ENCODE measurements at regions not wholly inside any gene's neighbourhood (a gene's known extent, or its start where the extent isn't known, plus 50 kb on each side); places are given as distances from the start of the nearest gene placed in this dataset.

DNA sequence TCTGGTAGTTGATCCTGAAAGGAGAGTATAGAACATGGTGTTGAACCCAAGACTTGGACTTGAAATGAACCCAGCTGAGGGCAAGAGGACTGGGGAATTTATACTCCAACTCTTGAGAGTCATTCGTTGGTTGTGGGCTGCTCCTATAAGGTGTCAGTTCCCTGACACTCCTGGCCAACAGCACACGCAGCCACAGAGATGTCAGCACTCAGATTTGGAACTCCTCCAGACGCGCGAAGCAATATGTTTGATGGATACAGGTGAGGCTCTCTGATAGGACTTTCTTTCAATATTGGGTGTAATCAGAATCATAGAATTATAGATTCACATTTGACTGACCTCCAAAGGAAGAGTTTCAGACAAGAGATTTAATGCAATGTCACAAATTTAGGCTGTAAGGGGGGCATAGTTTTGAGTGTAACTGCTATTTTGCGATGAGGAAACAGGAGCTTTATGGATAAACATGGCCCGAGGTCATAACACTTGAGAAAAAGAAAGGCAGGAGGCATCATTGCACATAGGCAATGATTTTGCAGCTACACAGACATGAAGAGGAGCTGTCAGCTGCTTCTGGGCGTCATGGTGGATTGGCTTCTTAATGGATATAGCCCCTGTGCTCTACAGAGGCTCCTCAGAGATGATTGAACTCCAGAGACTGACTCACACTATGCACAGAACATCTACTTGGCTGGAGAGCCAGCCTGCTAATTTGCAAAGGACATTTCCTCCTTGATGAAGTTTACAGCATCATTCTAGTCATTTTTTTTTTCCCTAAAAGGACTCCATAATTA lies 569.2 kb upstream of the RGMA start:
- no peak for DNase-seq (ENCODE audit: low spot score)

- DNase-seq (ENCODE audit: low spot score): no peak
These were observed 567.0 kb upstream of the RGMA start for GRCh38 chr15:93656041-93656440.

- no peak for DNase-seq (ENCODE audit: low spot score)
These were observed 560.8 kb upstream of the RGMA start for GRCh38 chr15:93649691-93650235.

DNA sequence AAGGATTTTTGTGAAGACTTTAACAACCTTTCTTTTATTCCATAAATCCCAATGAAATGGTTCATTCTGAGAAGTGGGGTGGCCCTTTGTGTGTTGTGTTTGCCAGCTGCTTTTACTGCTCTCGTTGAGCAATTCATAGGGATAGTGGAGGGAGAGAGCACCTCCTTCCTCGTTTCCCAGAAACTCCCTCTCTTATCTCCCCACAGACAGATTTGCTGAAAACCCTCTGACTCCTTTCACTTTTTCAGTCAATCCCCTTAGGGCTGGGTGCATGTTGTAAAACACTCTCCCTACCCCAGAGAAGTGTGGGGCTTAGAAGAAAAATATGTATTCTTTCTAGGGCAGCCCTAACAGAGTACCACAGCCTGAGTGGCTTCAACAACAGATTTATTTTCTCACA lies 557.2 kb upstream of the RGMA start:
- no peak for DNase-seq (ENCODE audit: low spot score)

DNA sequence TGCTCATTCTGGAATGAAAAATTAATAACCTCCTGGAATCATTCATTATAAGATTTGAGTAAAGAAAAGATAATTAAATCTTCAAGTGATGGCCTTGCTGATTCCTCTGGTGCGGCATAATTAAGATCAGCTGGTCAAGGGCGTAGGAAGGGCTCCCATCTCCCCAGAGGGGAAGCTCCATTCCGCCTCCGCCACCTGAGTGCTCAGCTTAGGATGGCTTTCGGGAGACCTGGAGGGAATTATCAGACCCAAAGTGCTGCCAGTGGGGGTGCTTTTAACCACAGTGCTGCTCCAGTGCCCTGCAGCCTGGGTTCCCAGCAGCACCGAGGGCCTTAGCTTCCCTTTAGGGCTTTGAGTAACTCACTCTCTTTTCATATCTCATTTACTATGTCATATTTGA lies 556.6 kb upstream of the RGMA start:
- DNase-seq (ENCODE audit: low spot score): no peak

GRCh38 chr15:93644595-93644994 lies 555.6 kb upstream of the RGMA start:
- DNase-seq (ENCODE audit: low spot score): no peak

DNA sequence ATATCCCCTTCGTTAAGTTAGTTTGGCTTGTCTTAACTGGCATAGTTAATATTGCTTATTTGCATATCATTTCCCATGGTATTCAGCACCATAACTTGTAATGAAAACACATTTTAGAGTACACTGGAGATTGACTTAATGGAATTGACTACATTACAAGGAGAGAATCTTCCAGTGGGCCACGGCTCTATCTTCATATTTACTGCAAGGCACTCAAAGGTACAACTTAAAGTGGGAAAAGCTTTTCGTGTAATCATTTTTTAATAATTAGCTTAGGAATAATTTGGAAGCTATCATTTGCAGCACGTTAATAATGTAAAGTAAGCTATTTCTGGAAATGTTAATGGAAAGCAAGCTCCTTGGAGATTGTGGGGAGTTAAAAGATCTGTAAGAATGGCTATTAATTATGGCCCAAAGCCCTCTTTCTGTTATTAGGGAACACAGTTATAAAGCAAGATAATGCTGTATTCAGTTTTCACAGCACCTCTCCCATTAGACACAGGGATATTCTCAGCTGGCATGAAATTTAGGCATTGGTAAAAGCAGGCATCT lies 551.5 kb upstream of the RGMA start:
- no peak for DNase-seq (ENCODE audit: low spot score)

- no peak for DNase-seq (ENCODE audit: low spot score)
These were observed 543.1 kb upstream of the RGMA start for GRCh38 chr15:93631958-93632618.

- no peak for DNase-seq (ENCODE audit: low spot score)
These were observed 530.6 kb upstream of the RGMA start for GRCh38 chr15:93619597-93619996.

DNA sequence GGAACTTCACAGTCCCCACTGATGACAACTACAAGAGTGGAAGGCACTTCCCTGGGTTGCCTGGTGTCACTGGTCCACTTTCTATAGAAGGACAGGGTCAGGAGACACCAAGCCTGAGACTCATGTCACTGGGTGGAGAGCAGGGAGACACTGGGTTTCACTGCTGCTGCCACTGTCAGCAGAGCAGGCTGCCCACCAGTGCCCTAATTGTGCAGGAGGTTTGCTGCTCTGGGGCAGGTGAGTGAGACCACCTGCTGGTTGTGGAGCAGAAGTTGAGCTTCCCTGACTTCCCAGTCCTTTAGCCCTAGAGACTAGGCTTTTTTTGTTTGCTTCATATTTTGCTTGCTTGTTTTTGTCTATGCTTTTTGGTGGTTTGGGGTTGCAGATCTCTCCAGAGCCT lies 528.4 kb upstream of the RGMA start:
- DNase-seq (ENCODE audit: low spot score): no peak

DNA sequence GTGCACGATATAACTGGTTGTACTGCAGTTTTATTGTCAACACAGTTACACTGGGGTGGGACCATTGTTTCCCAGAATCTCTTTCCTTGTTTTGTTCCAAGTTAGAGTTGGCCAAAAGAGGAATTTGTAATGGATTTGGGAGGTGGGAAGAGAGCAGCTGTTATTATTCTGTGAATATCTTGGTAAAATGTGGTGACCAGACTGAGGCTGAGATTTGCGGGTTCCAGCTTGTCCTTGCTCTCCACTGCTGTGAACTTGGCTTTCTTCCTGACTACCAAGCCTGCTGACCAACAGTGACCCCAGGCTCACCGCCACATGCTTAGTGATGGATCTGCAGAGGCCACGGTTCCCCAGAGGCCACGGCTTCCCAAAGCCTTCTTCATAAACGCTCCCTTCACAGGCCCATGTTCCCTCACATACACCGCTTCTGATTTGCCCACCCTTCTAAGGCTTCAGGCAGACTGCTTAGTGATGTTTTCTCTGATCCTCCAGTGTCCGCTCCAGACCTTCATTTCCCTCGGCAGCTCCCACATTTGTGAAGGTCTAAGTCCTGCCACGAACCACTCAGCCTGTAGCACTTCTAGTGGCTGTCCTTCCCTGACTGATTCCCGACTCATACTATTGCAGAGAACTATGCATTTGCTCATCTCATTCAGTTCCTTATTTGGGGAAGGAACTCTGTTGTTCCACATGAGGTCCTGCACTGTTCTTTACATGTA lies 525.5 kb upstream of the RGMA start:
- no peak for DNase-seq (ENCODE audit: low spot score)

DNA sequence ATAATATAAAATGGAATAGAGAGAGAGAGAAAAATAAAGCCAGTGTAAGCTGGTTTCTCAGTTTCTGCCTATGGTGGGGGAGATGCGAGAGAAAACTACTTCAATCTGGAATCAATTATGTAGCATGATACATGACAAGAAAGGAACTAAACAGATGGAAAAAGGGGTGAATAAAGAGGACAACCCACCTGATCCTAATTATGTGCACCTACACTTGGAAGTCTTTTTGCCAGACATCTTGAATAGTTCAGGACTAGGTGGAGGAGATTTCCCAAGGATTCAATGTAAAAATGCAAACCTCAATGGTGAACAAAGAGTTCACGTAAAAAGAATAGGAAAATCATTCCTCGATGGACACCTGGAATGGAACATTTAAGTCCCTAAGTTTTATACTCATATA lies 524.4 kb upstream of the RGMA start:
- DNase-seq (ENCODE audit: low spot score): no peak

DNA sequence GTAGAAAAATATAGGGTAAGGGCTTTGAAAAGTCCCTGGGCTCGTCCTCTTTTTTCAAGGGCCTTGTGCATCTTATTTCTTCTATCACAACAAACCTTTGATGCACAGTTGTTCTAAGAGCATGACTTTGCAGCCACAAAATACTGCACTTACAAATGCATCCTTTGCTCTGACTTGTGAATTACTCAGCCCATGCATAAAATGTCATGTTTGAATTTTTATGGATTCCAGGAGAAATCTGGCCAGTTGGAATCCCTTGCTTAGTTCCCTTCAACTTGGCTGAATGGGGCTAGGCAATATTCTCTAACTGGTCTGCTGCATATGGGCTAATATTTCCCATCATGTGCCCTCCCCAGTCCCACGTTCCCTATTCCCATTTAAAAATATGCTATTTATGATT lies 523.9 kb upstream of the RGMA start:
- no peak for DNase-seq (ENCODE audit: low spot score)

DNA sequence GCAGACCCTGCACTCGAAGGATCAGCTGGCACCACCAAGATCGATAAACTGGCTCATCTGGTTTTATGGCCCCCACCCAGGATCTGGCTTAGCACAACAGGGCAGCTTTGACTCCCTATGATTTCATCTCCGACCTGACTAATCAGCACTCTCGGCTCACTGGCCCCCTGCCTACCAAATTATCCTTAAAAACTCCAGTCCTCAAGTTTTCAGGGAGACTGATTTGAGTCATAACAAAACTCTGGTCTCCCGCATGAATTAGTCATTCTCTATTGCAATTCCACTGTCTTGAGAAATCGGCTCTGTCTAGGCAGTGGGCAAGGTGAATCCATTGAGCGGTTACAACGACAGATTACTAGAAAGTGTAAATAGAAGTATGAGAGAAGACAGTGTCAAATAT lies 521.9 kb upstream of the RGMA start:
- no peak for DNase-seq (ENCODE audit: low spot score)

- no peak for DNase-seq (ENCODE audit: low spot score)
These were observed 519.7 kb upstream of the RGMA start for GRCh38 chr15:93608643-93609148.

DNA sequence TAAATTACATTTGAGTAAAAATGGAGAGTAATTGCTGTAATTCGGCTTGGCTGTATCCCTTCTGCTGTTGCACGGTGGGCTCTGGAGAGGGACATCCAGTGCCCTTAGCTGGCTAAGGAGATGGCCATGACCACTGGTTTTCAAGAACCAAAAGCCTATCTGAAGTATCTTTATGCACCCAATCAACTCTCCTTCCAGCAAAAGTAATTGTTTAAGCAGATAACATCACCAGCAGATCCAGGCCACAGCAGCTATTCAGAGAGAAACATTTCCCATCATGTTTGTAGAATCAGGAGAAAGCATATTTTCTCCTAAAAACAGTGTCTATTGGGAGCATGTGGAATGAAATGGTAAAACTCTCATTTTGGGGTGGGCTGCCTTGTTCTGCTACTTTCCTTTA lies 514.5 kb upstream of the RGMA start:
- no peak for DNase-seq (ENCODE audit: low spot score)

GRCh38 chr15:93587059-93587521 lies 498.1 kb upstream of the RGMA start:
- DNase-seq (ENCODE audit: low spot score): no peak

DNA sequence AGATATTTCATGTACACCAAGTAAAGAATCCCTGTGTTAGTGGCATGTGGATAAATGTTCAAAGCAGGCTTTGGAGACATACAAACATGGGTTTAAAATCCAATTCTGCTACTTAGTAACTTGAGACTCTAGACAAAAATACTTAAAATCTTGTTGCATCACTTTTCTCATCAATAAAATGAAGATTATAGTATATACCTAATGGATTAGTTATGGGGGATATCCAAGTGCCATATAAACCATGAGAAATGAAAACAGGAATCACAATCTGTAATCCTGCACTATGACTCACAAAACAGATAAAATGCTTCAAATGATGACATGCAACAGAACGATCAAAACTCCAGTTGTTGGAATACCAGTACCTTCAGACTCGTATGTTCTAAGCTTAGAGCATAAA lies 496.0 kb upstream of the RGMA start:
- DNase-seq (ENCODE audit: low spot score): no peak

- no peak for DNase-seq (ENCODE audit: low spot score)
These were observed 495.0 kb upstream of the RGMA start for GRCh38 chr15:93583968-93584367.

GRCh38 chr15:93583552-93583951 lies 494.5 kb upstream of the RGMA start:
- DNase-seq (ENCODE audit: low spot score): no peak

DNA sequence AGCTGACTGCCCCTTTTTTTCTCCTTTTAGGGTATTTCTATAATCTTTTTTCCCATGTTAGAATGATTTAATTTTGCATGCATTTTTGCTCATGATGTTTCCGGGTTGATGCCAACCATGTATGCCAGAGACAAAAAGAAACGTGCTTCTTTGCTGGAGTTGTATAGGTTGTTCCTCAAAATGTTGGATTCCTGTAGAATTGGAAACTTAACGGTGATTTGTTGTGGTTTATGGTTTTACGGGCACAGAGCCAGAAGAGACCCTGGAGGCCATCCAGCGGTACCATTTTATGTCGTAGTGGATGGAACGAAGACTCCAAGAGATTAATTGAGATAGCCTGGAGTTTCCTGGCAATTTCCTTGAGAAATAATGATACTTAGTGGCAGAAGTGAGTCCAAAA lies 481.5 kb upstream of the RGMA start:
- no peak for DNase-seq (ENCODE audit: low spot score)

GRCh38 chr15:93566762-93567161 lies 477.8 kb upstream of the RGMA start:
- no peak for DNase-seq (ENCODE audit: low spot score)

Data from mesenteric fat pad (tissue), 1 donor.